Glutamatergic neuron (in vitro differentiated cells): ENCODE measurements at regions not wholly inside any gene's neighbourhood (a gene's known extent, or its start where the extent isn't known, plus 50 kb on each side); places are given as distances from the start of the nearest gene placed in this dataset.

ENCODE experiments used
- DNase-seq: peaks from one replicate; pipeline ENCODE4 v3.0.0; 2022
- H3K27ac Mint-ChIP-seq: one replicate; pipeline ENCODE4 v1.8.0; 2020; ENCODE audit warnings: mild to moderate bottlenecking, mixed read lengths, inconsistent platforms; ENCODE audit not compliant: unreplicated experiment
- H3K27me3 Mint-ChIP-seq: one replicate; pipeline ENCODE4 v1.8.0; 2020; ENCODE audit warnings: mild to moderate bottlenecking, moderate library complexity, mixed read lengths, inconsistent platforms; ENCODE audit not compliant: unreplicated experiment
- H3K36me3 Mint-ChIP-seq: one replicate; pipeline ENCODE4 v1.8.0; 2020; ENCODE audit warnings: mild to moderate bottlenecking, mixed read lengths, inconsistent platforms; ENCODE audit not compliant: unreplicated experiment
- H3K4me1 Mint-ChIP-seq: one replicate; pipeline ENCODE4 v1.8.0; 2020; ENCODE audit warnings: mild to moderate bottlenecking, low read depth, mixed read lengths, inconsistent platforms; ENCODE audit not compliant: unreplicated experiment
- H3K4me3 Mint-ChIP-seq: one replicate; pipeline ENCODE4 v1.8.0; 2020; ENCODE audit warnings: mild to moderate bottlenecking, mixed read lengths, inconsistent platforms; ENCODE audit not compliant: unreplicated experiment
- H3K9me3 Mint-ChIP-seq: one replicate; pipeline ENCODE4 v1.8.0; 2020; ENCODE audit warnings: mild to moderate bottlenecking, moderate library complexity, mixed read lengths, inconsistent platforms; ENCODE audit not compliant: unreplicated experiment
- CTCF ChIP-seq: fragments of 200-600 bp; sonication (generic); IDR thresholded peaks from one replicate; pipeline ENCODE4 v1.5.0; 2021; ENCODE audit not compliant: partially characterized antibody, unreplicated experiment

DNA sequence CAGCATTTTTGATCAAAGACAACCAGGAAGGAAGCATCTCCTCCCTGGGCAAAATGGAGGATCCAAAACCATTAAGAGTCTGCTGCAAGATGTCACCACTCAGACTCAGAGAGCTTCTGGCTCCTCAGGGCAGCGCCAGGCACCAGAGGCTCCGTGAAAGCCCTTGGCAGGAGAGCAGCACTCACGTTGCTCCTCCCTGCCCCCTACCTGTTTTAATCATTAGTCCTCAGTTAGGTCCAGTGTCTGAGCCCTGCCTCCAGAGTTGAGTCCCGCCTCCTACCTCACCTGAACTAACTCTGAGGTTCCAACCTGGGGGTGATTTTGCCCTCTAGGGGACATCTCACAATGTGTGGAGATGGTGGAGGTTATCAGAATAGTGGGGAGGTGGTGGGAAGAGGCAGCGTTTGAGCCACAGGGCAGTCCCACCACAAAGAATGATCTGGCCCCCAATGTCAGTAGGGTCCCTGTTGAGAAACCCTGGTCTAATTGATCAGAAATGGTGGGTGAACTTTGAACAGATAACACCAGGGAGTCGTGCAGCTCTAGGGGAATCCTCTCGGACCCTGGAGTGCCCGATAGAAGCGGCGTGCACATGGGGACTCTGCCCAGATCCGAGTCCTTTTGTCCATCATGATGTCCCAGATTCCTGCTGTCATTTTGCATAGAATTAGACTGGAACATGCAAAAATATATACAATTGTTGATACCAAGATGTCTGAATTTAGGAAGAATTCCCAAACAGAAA lies 156.7 kb upstream of the DIO3 start:
- Mint-ChIP-seq H3K36me3 (no peaks in the 10 kb centered on the region), H3K27me3 (peaks cover 1% of the 10 kb centered on the region), H3K9me3 (peaks cover 2% of the 10 kb centered on the region), H3K27ac (no peak overlapping the region), H3K4me1 (no peaks in the 10 kb centered on the region), H3K4me3 (no peak overlapping the region)
- no peak for DNase-seq
- TF ChIP-seq CTCF = no peak

DNA sequence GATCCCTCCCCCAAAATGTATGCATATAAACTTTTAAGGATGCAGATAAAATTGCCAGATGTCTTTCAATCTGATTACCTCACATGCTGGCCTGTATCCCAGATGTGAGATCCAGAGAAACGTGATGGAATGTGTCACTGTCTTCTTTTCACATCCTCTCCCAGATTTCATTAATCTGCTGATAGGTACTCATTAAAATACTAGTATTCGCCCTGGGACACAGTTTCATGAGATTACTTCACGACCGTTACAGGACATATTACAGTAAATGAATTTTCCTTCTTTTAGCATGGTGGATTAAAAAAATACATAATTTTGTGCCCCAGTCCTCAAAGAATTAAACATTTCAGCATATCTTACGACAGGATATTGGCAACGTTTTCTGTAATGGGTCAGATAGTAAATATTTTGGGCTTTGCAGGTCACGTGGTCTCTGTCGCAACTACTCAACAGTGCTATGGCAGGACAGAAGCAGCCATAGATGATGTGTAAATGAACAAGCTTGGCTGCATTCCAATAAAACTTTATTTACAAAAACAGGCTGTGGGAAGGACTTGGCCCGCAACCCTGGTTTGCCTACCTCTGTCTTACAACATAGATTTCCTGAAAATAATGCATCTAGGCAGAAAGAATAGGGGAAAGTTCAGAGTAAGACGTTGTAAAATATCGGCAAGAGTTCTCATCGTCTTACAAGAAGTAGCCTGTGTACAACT lies 156.0 kb upstream of the DIO3 start:
- no peaks in the 10 kb centered on the region for H3K4me1 Mint-ChIP-seq
- no peaks in the 10 kb centered on the region for H3K36me3 Mint-ChIP-seq
- no peak overlapping the region for H3K27ac Mint-ChIP-seq
- H3K27me3 Mint-ChIP-seq = peaks cover 1% of the 10 kb centered on the region
- H3K4me3 Mint-ChIP-seq = no peak overlapping the region
- TF ChIP-seq CTCF = no peak
- no peak for DNase-seq
- H3K9me3 Mint-ChIP-seq = peaks cover 2% of the 10 kb centered on the region

- Mint-ChIP-seq H3K27me3 (peaks cover 1% of the 10 kb centered on the region), H3K27ac (no peak overlapping the region), H3K4me3 (no peak overlapping the region), H3K36me3 (no peaks in the 10 kb centered on the region), H3K4me1 (no peaks in the 10 kb centered on the region), H3K9me3 (peaks cover 2% of the 10 kb centered on the region)
- TF ChIP-seq CTCF = no peak
- DNase-seq = no peak
These were observed 154.4 kb upstream of the DIO3 start for GRCh38 chr14:101406921-101407320.

- no peaks in the 10 kb centered on the region for H3K4me1 Mint-ChIP-seq
- peaks cover 1% of the 10 kb centered on the region for H3K27me3 Mint-ChIP-seq
- H3K4me3 Mint-ChIP-seq = no peak overlapping the region
- no peak for DNase-seq
- TF ChIP-seq CTCF = no peak
- no peak overlapping the region for H3K27ac Mint-ChIP-seq
- peaks cover 2% of the 10 kb centered on the region for H3K9me3 Mint-ChIP-seq
- H3K36me3 Mint-ChIP-seq = no peaks in the 10 kb centered on the region
These were observed 154.0 kb upstream of the DIO3 start for GRCh38 chr14:101407328-101407727.
